HuH-7.5 (cell line): ENCODE measurements at regions not wholly inside any gene's neighbourhood (a gene's known extent, or its start where the extent isn't known, plus 50 kb on each side); places are given as distances from the start of the nearest gene placed in this dataset.
"Not testable (repeated sequence)": the region's sequence is repeated elsewhere in the genome, so short reads cannot be mapped to it uniquely, and the experiment has no call there.

ENCODE experiments used
- DNase-seq: peaks from one replicate; pipeline ENCODE4 v3.0.0; 2011; ENCODE audit warnings: low spot score

DNA sequence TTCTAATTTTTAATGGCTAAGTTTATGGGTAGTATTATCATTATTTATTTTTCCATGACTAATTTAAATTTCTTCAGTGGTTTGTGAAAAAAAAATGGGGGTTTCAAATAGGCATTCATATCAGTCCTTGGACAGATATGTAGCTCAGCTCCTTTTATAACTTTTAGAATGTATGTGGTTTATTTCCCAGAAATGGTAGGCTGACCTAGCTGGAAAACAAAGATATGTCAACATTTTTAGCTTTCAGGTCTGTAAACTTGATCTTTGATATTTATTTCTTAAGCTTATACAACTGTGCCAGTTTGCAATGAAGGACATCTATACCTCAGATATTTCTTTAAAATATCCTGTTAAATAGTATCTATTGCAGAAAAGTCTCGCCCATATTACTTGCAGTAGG is 1815.5 kb downstream of the SLITRK5 start:
- no peak for DNase-seq

DNA sequence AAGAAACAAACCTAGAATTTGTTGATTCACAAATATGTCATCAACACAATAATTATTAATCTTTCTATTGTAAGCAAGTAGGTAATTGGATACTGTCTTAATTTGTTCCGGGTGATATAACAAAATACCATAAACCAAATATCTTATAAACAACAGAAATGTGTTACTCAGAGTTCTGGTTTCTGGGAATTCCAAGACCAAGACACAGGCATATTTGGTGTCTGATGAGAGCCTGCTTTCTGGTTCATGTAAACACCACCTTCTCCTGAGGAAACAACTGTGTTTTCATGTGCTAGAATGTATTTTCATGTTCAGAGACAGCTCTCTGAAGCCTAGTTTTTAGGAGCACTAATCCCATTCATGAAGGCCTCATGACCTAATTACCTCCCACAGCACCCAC is 1819.5 kb downstream of the SLITRK5 start:
- no peak for DNase-seq

DNA sequence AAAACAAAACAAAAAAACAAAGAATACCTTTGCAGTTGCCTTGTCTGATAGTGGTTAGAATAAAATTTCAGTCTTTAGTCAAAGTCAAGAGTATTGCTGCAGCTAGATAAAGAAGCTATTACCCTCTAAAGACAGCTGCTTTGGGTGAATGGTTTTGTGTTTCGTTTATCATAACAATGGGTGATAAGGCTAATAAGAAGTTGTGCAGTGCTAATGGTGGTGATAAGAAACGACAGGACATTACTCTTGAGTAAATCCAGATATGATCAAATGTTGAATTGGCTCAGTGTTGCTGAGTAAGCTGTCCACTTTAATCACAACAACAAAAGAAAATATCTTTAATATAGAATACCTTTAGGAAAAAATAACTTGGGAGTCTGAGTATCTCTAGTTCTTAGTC is 1825.3 kb downstream of the SLITRK5 start:
- no peak for DNase-seq

DNA sequence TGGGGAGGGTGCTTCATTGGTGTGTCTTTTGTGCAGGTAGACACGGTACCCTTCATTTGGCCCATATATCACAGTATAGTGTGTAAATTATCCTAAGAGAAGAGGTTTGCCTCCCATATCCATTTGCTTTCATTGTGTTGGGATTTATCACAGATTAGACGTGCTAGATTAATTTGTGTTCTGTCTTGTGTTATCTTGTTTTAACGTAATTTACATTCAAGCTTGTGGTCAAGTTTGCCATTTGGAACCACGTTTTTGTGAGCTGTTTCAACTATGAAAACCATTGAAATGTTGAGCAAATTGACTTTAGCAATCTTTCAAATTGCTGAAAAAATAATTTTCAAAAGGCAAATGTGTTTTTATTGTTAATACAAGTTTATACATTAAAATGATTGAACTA is 1826.5 kb downstream of the SLITRK5 start:
- DNase-seq, result no peak

DNA sequence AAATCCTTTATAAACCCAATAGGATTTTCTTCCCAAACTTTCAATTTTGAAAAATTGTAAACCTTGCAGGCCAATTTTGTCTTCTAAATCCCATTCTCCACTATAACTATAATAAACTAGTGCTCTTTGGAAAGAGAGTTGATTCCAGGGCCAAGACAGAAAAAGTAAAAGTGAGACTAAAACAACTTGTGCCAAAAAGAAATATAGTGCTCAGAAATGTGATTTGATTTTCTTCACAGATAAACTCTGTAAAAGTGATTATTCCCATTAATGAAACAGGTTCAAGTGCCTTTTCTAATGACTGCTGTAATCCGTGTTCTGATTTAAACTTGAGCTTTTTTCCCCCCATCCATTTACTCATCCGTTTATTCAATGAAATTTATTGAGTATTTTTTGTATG is 1831.1 kb downstream of the SLITRK5 start:
- no peak for DNase-seq

DNA sequence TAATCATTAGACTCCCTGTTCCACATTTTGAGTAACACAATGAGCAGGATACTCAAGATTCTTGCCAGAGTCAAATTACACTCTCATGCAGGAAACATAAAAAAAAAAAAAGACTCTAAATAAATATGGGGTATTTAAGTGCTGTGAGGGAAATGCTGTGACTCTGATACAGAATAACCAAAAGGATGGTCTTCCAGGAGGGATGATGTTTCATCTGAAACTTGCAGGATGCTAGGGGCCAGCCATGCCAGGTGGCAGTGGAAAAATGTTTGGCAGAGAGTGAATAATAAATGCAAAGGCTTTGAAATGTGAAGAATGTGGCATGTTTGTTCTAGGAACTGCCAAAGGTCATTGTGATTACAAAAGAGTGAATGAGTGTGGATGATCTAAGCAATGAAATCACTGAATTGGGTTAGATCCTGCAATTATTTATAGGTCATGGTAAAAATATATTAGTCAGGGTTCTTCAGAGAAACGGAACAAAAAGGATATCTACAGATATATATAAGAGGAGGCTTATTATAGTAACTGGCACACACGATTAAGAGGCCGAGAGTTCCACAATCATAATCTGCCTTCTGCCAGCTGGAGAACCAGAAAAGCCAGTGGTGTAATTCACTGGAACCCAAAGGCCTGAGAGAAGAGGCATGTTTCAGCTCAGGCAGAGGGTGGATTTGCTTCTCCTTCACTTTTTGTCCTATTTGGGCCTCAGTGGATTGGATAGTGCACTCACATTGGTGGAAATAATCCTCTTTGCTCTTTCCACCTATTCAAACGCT is 1832.8 kb upstream of the MIR17HG start:
- DNase-seq, result peak; percentile 9

DNA sequence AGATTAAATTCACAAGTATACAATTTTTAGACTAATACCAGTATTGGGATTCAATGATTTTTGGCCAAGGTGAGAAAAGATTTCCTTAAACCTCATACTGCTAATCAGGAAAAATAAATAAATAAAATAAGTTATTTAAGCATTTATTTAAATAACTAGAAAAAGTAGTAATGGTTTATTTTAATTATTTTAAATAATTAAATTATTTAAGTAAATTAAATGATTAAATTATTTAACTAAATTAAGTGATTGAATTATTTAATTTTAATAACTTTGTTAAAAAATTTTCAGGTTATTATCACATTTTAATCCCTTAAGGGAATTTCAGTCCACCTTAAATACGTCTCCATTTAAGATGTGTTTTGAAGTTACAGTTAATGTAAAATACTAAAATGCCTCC is 1831.5 kb upstream of the MIR17HG start:
- DNase-seq, result no peak

DNA sequence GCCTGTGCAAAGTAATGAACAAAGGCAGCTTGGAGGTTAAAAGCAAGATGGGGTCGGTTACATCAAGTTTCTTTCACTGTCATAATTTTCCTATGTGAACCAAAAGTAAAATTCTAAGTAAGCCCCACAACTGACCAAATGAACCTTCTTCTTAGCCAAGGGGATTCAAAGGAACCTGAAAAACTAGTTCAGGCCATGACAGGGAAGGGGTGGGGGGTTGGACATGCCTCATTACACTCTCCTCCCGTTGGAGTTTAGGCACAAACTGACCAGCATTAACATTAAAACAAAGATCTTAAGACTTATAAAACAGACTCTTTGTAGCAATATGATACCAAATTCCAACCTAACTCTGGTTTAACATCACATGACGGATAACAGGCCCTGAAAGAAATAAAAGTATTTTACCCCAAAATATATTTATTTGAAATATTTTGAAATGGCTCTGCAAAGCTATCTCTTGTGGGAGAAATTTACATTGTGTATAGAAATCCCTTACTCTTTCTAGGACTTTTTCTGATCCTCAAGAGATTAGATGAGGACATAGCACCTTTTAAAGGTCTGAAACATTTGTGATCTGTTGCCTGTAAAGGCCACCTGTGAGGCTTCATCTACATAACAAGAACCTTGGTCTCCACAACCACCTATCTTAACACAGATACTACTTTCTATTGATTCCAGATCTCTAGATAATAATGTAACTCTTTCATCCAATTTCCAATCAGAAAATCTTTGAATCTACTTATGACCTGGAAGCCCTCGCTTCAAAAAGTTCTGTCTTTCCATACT is 1829.0 kb upstream of the MIR17HG start:
- DNase-seq, result no peak

DNA sequence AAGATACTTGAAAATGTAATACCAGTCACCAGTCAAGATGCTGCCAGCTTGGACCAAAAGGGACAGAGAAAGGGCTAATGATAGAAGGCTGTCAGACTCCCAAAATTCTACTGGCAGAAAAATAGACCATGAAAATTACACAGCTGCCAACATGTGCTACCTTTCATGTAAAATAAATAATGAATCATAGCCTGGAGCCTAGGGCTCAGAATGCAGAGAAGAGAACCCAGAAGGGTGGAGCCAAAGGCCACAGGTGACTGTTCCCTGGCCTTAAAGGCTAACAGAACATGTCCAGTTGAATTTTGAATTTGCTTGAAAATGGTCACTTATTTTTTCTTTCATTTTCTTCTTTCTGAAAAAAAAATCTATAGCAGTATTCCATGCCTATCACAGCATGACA is 1827.0 kb upstream of the MIR17HG start:
- no peak for DNase-seq

DNA sequence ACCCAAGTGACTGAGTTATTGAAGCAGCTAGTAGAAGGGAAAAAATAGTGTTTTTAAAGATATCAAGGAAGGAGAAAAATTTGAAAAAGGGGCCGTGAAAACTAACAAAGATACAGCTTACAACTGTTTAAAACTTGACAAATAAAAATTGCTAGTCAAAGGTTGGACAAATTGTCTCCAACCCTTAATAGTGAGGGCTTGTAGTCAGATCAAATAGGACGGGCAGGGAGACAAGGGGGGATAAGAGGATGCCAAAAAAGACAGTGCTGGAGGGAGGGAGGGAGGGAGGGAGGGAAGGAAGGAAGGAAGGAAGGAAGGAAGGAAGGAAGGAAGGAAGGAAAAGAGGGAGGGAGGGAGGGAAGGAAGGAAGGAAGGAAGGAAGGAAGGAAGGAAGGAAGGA is 1825.8 kb upstream of the MIR17HG start:
- DNase-seq, result not testable (repeated sequence)

DNA sequence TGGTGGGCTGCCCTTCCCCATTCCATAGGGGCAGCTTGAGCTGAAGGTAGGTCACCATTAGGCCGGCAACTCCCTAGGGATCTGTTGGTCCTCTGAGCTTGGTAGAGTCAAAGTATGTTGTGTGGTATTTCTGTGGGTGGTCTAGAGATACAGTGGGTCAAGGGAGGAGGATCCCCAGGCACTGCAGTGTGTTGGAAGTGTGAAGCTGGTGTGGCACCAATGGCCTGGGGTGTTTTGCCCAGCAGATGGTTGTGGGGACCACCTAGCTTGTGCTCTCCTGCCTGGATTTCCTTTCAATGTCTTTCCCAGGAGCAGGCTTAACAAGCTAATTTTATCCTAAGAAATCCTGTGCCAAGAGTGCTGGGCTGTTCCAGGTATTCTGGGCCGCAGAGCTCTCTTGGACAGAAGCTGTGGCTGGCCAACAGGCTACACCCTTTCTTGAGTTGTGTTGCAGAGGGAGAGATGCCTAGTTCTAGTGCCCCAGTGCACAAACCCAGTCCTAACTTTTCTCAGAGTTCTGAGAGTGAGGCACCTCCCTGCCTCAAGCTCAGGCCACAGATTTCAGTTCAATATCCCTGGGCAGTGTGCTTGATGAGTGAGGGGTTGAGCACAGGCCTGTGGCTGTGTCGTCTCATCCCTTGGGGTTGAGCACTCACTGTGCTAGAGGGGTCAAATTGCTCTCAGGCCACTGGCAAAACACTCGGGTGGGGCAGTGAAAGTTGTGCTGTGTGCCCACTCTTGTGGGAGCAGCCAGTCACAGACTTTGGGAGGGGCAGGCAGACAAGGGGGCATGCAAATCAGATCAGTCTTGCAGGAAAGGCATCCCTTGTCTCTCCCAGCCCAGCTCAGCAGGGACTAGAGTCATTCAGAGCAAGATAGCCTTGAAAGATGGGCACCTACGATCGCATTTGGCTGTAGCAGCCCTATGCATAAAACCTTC is 1806.1 kb upstream of the MIR17HG start:
- DNase-seq, result no peak

DNA sequence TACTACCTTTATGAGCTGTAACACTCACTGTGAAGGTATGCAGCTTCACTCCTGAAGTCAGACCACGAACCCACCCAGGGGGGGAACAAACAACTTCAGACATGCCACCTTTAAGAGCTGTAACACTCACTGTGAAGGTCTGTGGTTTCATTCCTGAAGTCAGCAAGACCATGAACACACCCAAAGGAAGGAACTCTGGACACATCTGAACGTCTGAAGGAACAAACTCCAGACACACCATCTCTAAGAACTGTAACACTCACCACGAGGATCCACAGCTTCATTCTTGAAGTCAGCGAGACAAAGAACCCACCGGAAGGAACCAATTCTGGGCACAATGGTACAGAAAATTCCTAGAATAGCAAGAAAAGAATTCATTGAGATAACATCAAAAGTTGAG is 1796.5 kb upstream of the MIR17HG start:
- no peak for DNase-seq

DNA sequence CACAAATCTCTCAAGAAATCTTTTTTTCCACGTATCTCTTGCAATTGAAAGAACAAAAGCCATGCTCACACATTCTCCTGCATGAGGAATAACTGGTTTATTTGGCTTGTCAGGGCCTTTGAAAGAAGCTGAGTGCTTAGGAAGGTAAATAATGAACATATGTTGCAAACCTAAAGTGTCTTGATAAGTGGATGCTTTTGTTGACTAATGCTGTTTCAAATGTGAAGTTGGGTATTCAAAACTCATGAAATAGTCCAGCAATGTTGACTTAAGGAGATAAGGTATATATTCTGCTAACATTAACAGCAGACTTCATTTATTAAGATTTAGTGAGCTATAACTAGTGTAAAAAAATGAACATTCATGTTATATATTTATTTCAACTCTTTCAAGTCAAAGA is 1792.7 kb upstream of the MIR17HG start:
- peak; percentile 5 for DNase-seq

DNA sequence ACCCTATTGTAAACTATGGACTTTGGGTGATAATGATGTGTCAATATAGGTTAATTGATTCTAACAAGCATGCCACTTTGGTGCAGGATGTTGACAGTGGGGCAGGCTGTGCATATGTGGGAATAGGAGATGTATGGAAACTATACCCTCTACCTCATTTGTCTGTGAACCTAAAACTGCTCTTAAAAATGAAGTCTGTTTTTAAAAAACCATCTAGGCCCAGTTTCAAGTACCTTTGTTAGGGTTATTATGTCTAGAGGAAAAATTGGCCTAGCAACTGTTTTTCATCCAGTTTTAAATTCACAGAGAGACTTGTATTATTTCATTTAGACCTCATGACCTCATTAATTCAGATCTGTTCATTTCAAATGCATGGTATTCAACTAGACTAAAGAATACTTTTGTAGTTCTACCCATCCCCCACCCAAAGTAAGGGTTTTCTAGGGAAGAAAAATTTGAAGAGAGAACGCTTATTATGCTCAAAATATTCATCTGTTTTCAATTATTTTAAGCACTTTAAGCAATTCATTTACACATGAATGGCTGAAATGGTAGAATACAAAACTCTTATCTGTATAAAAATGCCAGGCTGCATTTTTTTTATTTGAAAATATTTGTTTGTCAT is 1781.9 kb upstream of the MIR17HG start:
- no peak for DNase-seq

DNA sequence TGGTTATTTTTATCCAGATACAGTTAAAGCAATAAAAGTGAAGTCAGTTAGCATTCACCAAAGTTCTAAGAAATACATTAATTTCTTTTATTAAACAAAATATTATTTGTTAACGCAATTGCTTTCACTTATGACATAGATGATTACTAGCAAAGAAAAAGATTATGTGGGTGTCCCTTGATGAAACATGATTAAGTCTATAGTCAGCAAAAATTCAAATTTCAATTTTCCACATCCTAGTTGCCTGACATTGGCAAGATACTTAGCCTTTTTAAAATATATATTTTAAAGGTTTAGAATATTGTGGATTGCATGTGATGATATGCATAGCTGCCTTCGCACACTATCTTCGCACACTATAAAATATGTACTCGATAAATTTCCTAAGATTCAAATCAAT is 1780.5 kb upstream of the MIR17HG start:
- no peak for DNase-seq

DNA sequence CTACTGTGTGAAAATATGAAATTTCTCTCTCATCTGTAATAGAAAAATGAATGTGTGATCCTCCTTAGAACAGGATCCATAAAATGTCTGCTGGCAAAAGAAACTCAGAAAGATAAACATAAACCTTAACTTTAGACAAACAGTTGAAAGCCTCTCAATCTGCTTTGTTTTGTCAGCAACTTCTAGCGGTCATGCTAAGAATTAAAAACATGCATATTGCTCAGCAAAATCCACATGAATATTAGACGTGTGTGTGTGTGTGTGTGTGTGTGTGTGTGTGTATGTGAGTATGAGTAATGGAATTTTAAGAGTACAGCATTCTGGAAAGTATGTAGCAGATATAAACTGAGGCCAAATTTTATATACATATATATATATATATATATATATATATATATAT is 1779.2 kb upstream of the MIR17HG start:
- DNase-seq, result no peak

DNA sequence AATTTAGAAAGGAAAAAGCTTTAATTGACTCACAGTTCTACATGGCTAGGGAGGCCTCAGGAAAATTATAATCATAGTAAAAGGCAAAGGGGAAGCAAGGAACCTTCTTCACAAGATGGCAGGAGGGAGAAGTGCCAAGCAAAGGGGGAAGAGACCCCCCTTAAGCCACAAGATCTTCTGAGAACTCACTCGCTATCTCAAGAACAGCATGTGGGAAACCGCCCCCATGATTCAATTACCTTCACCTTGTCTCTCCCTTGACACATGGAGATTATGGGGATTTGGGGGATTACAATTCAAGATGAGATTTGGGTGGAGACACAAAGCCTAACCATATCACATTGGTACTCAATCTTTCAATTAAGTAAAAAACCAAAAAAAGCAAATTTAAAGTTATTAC is 1778.7 kb upstream of the MIR17HG start:
- no peak for DNase-seq

DNA sequence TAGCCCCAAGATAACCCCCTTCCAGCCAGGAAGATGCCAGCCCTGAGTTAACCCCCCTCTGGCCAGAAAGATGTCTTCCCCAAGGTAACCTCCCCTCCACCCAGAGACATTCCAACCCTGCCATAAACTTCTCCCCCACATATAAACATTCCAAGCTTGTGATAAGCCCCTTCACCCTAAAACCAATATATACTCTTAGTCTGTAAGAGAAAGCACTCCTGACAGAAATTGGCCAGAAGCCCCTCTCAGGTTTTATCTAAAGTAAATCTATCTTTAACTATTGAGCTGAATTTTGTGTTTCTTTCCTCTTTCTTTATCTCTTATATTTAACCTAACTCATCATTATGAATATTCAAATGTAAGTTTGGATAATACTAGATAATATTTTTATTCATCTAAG is 1775.8 kb upstream of the MIR17HG start:
- DNase-seq, result no peak

DNA sequence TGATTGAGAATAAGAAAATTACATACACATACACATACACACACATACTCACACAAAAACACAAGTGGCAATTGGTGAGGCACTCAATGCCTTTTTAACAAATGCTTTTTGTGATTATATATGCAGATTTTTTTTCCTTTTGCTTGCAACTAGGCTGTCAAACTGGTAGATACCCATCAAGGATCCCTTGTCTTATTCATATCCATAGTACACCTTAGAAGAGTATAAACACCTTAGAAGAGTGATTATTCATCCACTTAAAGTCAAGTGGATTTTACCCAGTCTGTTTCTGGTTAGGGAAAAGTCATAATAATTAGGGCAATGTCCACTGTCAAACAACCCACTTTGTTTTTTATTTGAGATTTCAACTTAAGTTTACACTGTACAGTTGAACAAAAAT is 1773.4 kb upstream of the MIR17HG start:
- no peak for DNase-seq

DNA sequence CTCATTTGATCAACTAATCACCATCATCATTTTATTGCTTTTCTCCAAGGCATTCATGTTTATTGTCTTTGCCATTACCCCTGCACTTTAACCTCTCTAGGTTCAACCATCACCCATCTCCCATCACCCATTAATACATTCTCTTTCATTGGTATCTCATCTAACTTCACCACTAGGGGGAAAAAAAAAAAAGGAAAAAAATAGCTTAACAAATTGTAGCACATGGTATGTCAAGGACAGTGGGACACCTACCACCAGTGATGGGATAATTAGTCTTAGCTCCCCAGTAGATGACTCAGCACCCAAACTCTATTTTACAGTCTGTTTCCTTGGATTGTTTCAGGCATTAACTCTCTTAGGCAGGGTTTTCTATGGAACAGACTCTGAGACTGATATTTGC is 1770.2 kb upstream of the MIR17HG start:
- DNase-seq, result no peak

DNA sequence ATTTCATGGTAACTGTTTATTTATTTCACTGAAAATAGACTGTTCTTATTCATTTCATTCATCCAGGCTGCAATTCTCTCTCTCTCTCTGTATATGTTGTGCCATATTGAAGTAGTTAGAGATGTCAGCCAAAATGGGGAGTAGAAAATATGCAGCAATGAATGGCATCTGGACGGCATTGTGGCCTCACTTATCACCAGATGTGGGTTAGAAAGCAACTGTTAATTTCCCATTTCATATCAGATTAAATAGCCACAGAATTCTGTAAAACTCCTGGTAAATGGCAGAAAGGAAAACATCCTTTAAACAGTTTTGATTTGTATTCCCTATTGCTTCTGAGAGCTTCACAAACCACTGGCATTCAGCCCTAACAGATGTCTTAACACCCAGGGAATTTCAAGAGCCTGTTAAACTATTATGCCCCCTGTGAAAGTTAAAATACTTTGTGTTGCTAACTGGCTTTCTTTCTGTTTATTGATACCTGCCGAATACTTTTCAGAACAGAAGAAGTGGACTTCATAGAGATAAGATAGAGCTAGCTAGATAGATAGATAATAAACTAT is 1763.3 kb upstream of the MIR17HG start:
- no peak for DNase-seq

DNA sequence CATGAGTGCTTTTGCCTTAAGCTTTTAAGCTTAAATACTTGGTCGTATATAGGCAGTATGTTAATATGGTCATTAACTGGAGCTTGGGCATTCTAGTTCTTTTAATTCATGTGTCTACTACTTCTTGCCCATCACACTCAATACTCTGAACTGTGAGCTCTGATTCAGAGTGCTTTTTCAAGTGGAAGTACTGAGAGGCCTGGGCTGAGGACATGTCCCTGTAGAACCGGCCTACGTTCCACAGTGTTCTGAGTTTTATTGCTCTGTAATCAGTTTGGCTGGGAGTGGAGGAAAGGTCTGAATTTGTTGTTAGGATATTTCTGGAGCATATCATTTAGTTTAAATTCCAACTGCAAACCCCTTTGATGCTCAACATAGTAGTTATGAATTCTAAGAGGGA is 1744.8 kb upstream of the MIR17HG start:
- DNase-seq, result no peak
